ENCODE measurements at regions not wholly inside any gene's neighbourhood (a gene's known extent, or its start where the extent isn't known, plus 50 kb on each side); places are given as distances from the start of the nearest gene placed in this dataset.
"Not testable (repeated sequence)": the region's sequence is repeated elsewhere in the genome, so short reads cannot be mapped to it uniquely, and the experiment has no call there.

- not testable (repeated sequence) for DNase-seq; H3K27ac ChIP-seq (ENCODE audit: low read length); H3K4me3 ChIP-seq (ENCODE audit: low read length); H3K9me3 ChIP-seq (ENCODE audit: control insufficient read depth, low read depth, low read length); H3K4me1 ChIP-seq (ENCODE audit: control insufficient read depth, insufficient read depth, low read length); H3K27me3 ChIP-seq (ENCODE audit: control insufficient read depth, insufficient read depth, low read length); H3K36me3 ChIP-seq (ENCODE audit: control insufficient read depth, insufficient read depth, low read length)
- WGBS (ENCODE audit: insufficient coverage, low lambda C conversion rate) = 100% methylated on average over 1 of the region's 2 CpGs
Observed at GRCh38 chr7:119266790-119267189, 1006.2 kb upstream of the KCND2 start.

GRCh38 chr7:119270045-119270464 lies 1002.9 kb upstream of the KCND2 start:
- DNase-seq = peak; percentile 19 to 20
- WGBS (ENCODE audit: insufficient coverage, low lambda C conversion rate) = no CpG with 5 or more reads among the region's 7 CpGs

GRCh38 chr7:119270644-119271043 lies 1002.3 kb upstream of the KCND2 start:
- DNase-seq = peak in 1 of 2 donors; percentile 9
- H3K4me1 ChIP-seq (ENCODE audit: control insufficient read depth, insufficient read depth, low read length) = no peaks in the 10 kb centered on the region
- H3K27me3 ChIP-seq (ENCODE audit: control insufficient read depth, insufficient read depth, low read length) = no peaks in the 10 kb centered on the region
- no peak overlapping the region for H3K27ac ChIP-seq (ENCODE audit: low read length)
- H3K9me3 ChIP-seq (ENCODE audit: control insufficient read depth, low read depth, low read length) = no peaks in the 10 kb centered on the region
- H3K36me3 ChIP-seq (ENCODE audit: control insufficient read depth, insufficient read depth, low read length) = no peaks in the 10 kb centered on the region
- no peak overlapping the region for H3K4me3 ChIP-seq (ENCODE audit: low read length)
- no CpG with 5 or more reads among the region's 6 CpGs for WGBS (ENCODE audit: insufficient coverage, low lambda C conversion rate)

More at GRCh38 chr7:119270045-119270464, 1002.9 kb upstream of the KCND2 start:
- Histone ChIP-seq H3K4me1 (ENCODE audit: control insufficient read depth, insufficient read depth, low read length) (no peaks in the 10 kb centered on the region), H3K27me3 (ENCODE audit: control insufficient read depth, insufficient read depth, low read length) (no peaks in the 10 kb centered on the region), H3K36me3 (ENCODE audit: control insufficient read depth, insufficient read depth, low read length) (no peaks in the 10 kb centered on the region), H3K9me3 (ENCODE audit: control insufficient read depth, low read depth, low read length) (no peaks in the 10 kb centered on the region), H3K27ac (ENCODE audit: low read length) (no peak overlapping the region), H3K4me3 (ENCODE audit: low read length) (no peak overlapping the region)

GRCh38 chr7:119271147-119271779 lies 1001.7 kb upstream of the KCND2 start:
- H3K27ac ChIP-seq (ENCODE audit: low read length) = no peak overlapping the region
- H3K36me3 ChIP-seq (ENCODE audit: control insufficient read depth, insufficient read depth, low read length) = no peaks in the 10 kb centered on the region
- no peaks in the 10 kb centered on the region for H3K9me3 ChIP-seq (ENCODE audit: control insufficient read depth, low read depth, low read length)
- no peaks in the 10 kb centered on the region for H3K27me3 ChIP-seq (ENCODE audit: control insufficient read depth, insufficient read depth, low read length)
- WGBS (ENCODE audit: insufficient coverage, low lambda C conversion rate) = 90% methylated on average over 2 of the region's 9 CpGs
- no peak overlapping the region for H3K4me3 ChIP-seq (ENCODE audit: low read length)
- no peaks in the 10 kb centered on the region for H3K4me1 ChIP-seq (ENCODE audit: control insufficient read depth, insufficient read depth, low read length)
- no peak for DNase-seq

- Histone ChIP-seq H3K4me3 (ENCODE audit: low read length) (no peak overlapping the region), H3K27ac (ENCODE audit: low read length) (no peak overlapping the region), H3K4me1 (ENCODE audit: control insufficient read depth, insufficient read depth, low read length) (no peaks in the 10 kb centered on the region), H3K36me3 (ENCODE audit: control insufficient read depth, insufficient read depth, low read length) (no peaks in the 10 kb centered on the region), H3K9me3 (ENCODE audit: control insufficient read depth, low read depth, low read length) (no peaks in the 10 kb centered on the region), H3K27me3 (ENCODE audit: control insufficient read depth, insufficient read depth, low read length) (no peaks in the 10 kb centered on the region)
- WGBS (ENCODE audit: insufficient coverage, low lambda C conversion rate) = no CpG with 5 or more reads among the region's 1 CpG
- DNase-seq = no peak
Observed at GRCh38 chr7:119281181-119281846, 991.7 kb upstream of the KCND2 start.

- H3K9me3 ChIP-seq (ENCODE audit: control insufficient read depth, low read depth, low read length) = no peaks in the 10 kb centered on the region
- DNase-seq = no peak
- no peaks in the 10 kb centered on the region for H3K4me1 ChIP-seq (ENCODE audit: control insufficient read depth, insufficient read depth, low read length)
- no peaks in the 10 kb centered on the region for H3K27me3 ChIP-seq (ENCODE audit: control insufficient read depth, insufficient read depth, low read length)
- no peak overlapping the region for H3K4me3 ChIP-seq (ENCODE audit: low read length)
- no peaks in the 10 kb centered on the region for H3K36me3 ChIP-seq (ENCODE audit: control insufficient read depth, insufficient read depth, low read length)
- H3K27ac ChIP-seq (ENCODE audit: low read length) = no peak overlapping the region
- 86% methylated on average over 1 of the region's 3 CpGs for WGBS (ENCODE audit: insufficient coverage, low lambda C conversion rate)
Observed at GRCh38 chr7:119283353-119283752, 989.6 kb upstream of the KCND2 start.

GRCh38 chr7:119288416-119288815 lies 984.6 kb upstream of the KCND2 start:
- no peak for DNase-seq
- Histone ChIP-seq H3K4me3 (ENCODE audit: low read length) (no peak overlapping the region), H3K27me3 (ENCODE audit: control insufficient read depth, insufficient read depth, low read length) (no peaks in the 10 kb centered on the region), H3K36me3 (ENCODE audit: control insufficient read depth, insufficient read depth, low read length) (no peaks in the 10 kb centered on the region), H3K9me3 (ENCODE audit: control insufficient read depth, low read depth, low read length) (no peaks in the 10 kb centered on the region), H3K4me1 (ENCODE audit: control insufficient read depth, insufficient read depth, low read length) (no peaks in the 10 kb centered on the region), H3K27ac (ENCODE audit: low read length) (no peak overlapping the region)
- WGBS (ENCODE audit: insufficient coverage, low lambda C conversion rate) = 100% methylated on average over 1 of the region's 1 CpG

GRCh38 chr7:119300341-119300740 lies 972.6 kb upstream of the KCND2 start:
- H3K9me3 ChIP-seq (ENCODE audit: control insufficient read depth, low read depth, low read length); H3K4me1 ChIP-seq (ENCODE audit: control insufficient read depth, insufficient read depth, low read length); H3K27ac ChIP-seq (ENCODE audit: low read length); H3K4me3 ChIP-seq (ENCODE audit: low read length); H3K27me3 ChIP-seq (ENCODE audit: control insufficient read depth, insufficient read depth, low read length); H3K36me3 ChIP-seq (ENCODE audit: control insufficient read depth, insufficient read depth, low read length); DNase-seq: not testable (repeated sequence)
- 72% methylated on average over 2 of the region's 3 CpGs for WGBS (ENCODE audit: insufficient coverage, low lambda C conversion rate)

- 50% methylated on average over 1 of the region's 1 CpG for WGBS (ENCODE audit: insufficient coverage, low lambda C conversion rate)
Observed at GRCh38 chr7:119320316-119320715, 952.7 kb upstream of the KCND2 start.

GRCh38 chr7:119329715-119330114 lies 943.3 kb upstream of the KCND2 start:
- H3K9me3 ChIP-seq (ENCODE audit: control insufficient read depth, low read depth, low read length) = no peaks in the 10 kb centered on the region
- H3K27me3 ChIP-seq (ENCODE audit: control insufficient read depth, insufficient read depth, low read length) = no peaks in the 10 kb centered on the region
- H3K4me1 ChIP-seq (ENCODE audit: control insufficient read depth, insufficient read depth, low read length) = no peaks in the 10 kb centered on the region
- 100% methylated on average over 2 of the region's 5 CpGs for WGBS (ENCODE audit: insufficient coverage, low lambda C conversion rate)
- DNase-seq = no peak
- no peak overlapping the region for H3K4me3 ChIP-seq (ENCODE audit: low read length)
- no peaks in the 10 kb centered on the region for H3K36me3 ChIP-seq (ENCODE audit: control insufficient read depth, insufficient read depth, low read length)
- H3K27ac ChIP-seq (ENCODE audit: low read length) = no peak overlapping the region

More at GRCh38 chr7:119320316-119320715, 952.7 kb upstream of the KCND2 start:
- H3K27ac ChIP-seq (ENCODE audit: low read length) = no peak overlapping the region
- no peak for DNase-seq
- H3K4me1 ChIP-seq (ENCODE audit: control insufficient read depth, insufficient read depth, low read length) = no peaks in the 10 kb centered on the region
- H3K36me3 ChIP-seq (ENCODE audit: control insufficient read depth, insufficient read depth, low read length) = no peaks in the 10 kb centered on the region
- no peaks in the 10 kb centered on the region for H3K9me3 ChIP-seq (ENCODE audit: control insufficient read depth, low read depth, low read length)
- no peak overlapping the region for H3K4me3 ChIP-seq (ENCODE audit: low read length)
- no peaks in the 10 kb centered on the region for H3K27me3 ChIP-seq (ENCODE audit: control insufficient read depth, insufficient read depth, low read length)

- H3K4me3 ChIP-seq (ENCODE audit: low read length) = no peak overlapping the region
- no peaks in the 10 kb centered on the region for H3K27me3 ChIP-seq (ENCODE audit: control insufficient read depth, insufficient read depth, low read length)
- H3K4me1 ChIP-seq (ENCODE audit: control insufficient read depth, insufficient read depth, low read length) = no peaks in the 10 kb centered on the region
- no CpG with 5 or more reads among the region's 2 CpGs for WGBS (ENCODE audit: insufficient coverage, low lambda C conversion rate)
- H3K36me3 ChIP-seq (ENCODE audit: control insufficient read depth, insufficient read depth, low read length) = no peaks in the 10 kb centered on the region
- DNase-seq = no peak
- no peaks in the 10 kb centered on the region for H3K9me3 ChIP-seq (ENCODE audit: control insufficient read depth, low read depth, low read length)
- H3K27ac ChIP-seq (ENCODE audit: low read length) = no peak overlapping the region
Observed at GRCh38 chr7:119335405-119335804, 937.6 kb upstream of the KCND2 start.

Measured in large intestine (tissue), 3 donors.